Activated naive CD8-positive, alpha-beta T cell treated with anti-CD3 and anti-CD28 coated beads, Interleukin-2, amount 10 ng/mL, durations not matched to agents 7 days and 5 days (primary cell): ENCODE measurements at regions not wholly inside any gene's neighbourhood (a gene's known extent, or its start where the extent isn't known, plus 50 kb on each side); places are given as distances from the start of the nearest gene placed in this dataset.
"Not testable (repeated sequence)": the region's sequence is repeated elsewhere in the genome, so short reads cannot be mapped to it uniquely, and the experiment has no call there.

ENCODE experiments used
- ATAC-seq: fragments of 150-1000 bp; cut with Tn5 transposase; one replicate; pipeline ENCODE4 v1.10.0; 2021; ENCODE audit warnings: low read depth, moderate library complexity
- POLR2A ChIA-PET: fragments of 350-600 bp; sonication (Branson Sonifier 250); formaldehyde crosslinking; loops from one replicate; lab custom pipeline; 2021; ENCODE audit warnings: antibody characterized with exemption; lab: Charles Lee
- DNase-seq: peaks from one replicate; pipeline ENCODE4 v3.0.0; 2021
- H3K27ac Mint-ChIP-seq: one replicate; pipeline ENCODE4 v1.8.0; 2022; ENCODE audit warnings: mild to moderate bottlenecking, mixed read lengths
- H3K27me3 Mint-ChIP-seq: one replicate; pipeline ENCODE4 v1.8.0; 2022; ENCODE audit warnings: mild to moderate bottlenecking, moderate library complexity, mixed read lengths
- H3K36me3 Mint-ChIP-seq: one replicate; pipeline ENCODE4 v1.8.0; 2021; ENCODE audit warnings: mild to moderate bottlenecking, mixed read lengths
- H3K4me1 Mint-ChIP-seq: one replicate; pipeline ENCODE4 v1.8.0; 2021; ENCODE audit warnings: mixed read lengths
- H3K4me3 Mint-ChIP-seq: one replicate; pipeline ENCODE4 v1.8.0; 2022; ENCODE audit warnings: mild to moderate bottlenecking, moderate library complexity, mixed read lengths
- H3K9me3 Mint-ChIP-seq: one replicate; pipeline ENCODE4 v1.8.0; 2021; ENCODE audit warnings: mixed read lengths

GRCh38 chr18:10161315-10161714 lies 247.5 kb downstream of the VAPA start:
- Mint-ChIP-seq H3K36me3 (no peaks in the 10 kb centered on the region), H3K9me3 (no peaks in the 10 kb centered on the region), H3K27me3 (no peaks in the 10 kb centered on the region), H3K4me3 (no peak overlapping the region), H3K27ac (no peak overlapping the region), H3K4me1 (no peaks in the 10 kb centered on the region)
- POLR2A ChIA-PET = no interaction called here
- DNase-seq = no peak
- ATAC-seq = no peak

GRCh38 chr18:10162340-10162739 lies 248.5 kb downstream of the VAPA start:
- no peaks in the 10 kb centered on the region for H3K36me3 Mint-ChIP-seq
- POLR2A ChIA-PET = no interaction called here
- H3K27ac Mint-ChIP-seq = no peak overlapping the region

GRCh38 chr18:10164271-10165071 lies 250.7 kb downstream of the VAPA start:
- Mint-ChIP-seq H3K27me3 (peaks cover 2% of the 10 kb centered on the region), H3K27ac (no peak overlapping the region), H3K4me3 (no peak overlapping the region), H3K9me3 (no peaks in the 10 kb centered on the region), H3K36me3 (no peaks in the 10 kb centered on the region), H3K4me1 (no peaks in the 10 kb centered on the region)
- POLR2A ChIA-PET = no interaction called here
- ATAC-seq = no peak
- no peak for DNase-seq

More at GRCh38 chr18:10162340-10162739, 248.5 kb downstream of the VAPA start:
- H3K9me3 Mint-ChIP-seq = no peaks in the 10 kb centered on the region
- DNase-seq (no peak), ATAC-seq (no peak)
- H3K4me1 Mint-ChIP-seq = no peaks in the 10 kb centered on the region
- no peak overlapping the region for H3K4me3 Mint-ChIP-seq
- no peaks in the 10 kb centered on the region for H3K27me3 Mint-ChIP-seq

- no peak for DNase-seq
- POLR2A ChIA-PET = no interaction called here
- Mint-ChIP-seq H3K27me3 (peaks cover 7% of the 10 kb centered on the region), H3K27ac (no peak overlapping the region), H3K4me1 (no peaks in the 10 kb centered on the region), H3K4me3 (no peak overlapping the region), H3K9me3 (no peaks in the 10 kb centered on the region), H3K36me3 (no peaks in the 10 kb centered on the region)
- no peak for ATAC-seq
Observed at GRCh38 chr18:10166164-10166807, 252.5 kb downstream of the VAPA start.

- Mint-ChIP-seq H3K4me1 (no peaks in the 10 kb centered on the region), H3K4me3 (no peak overlapping the region), H3K9me3 (no peaks in the 10 kb centered on the region), H3K27ac (no peak overlapping the region), H3K27me3 (peaks cover 14% of the 10 kb centered on the region), H3K36me3 (no peaks in the 10 kb centered on the region)
- POLR2A ChIA-PET = no interaction called here
- no peak for ATAC-seq
- no peak for DNase-seq
Observed at GRCh38 chr18:10167759-10168158, 253.9 kb downstream of the VAPA start.

- no peaks in the 10 kb centered on the region for H3K4me1 Mint-ChIP-seq
- H3K9me3 Mint-ChIP-seq = no peaks in the 10 kb centered on the region
- ATAC-seq = no peak
- no peaks in the 10 kb centered on the region for H3K36me3 Mint-ChIP-seq
- H3K27ac Mint-ChIP-seq = no peak overlapping the region
- H3K4me3 Mint-ChIP-seq = no peak overlapping the region
- DNase-seq = no peak
- POLR2A ChIA-PET = no interaction called here
- H3K27me3 Mint-ChIP-seq = peaks cover 14% of the 10 kb centered on the region
Observed at GRCh38 chr18:10168477-10168876, 254.7 kb downstream of the VAPA start.

GRCh38 chr18:10169064-10169562 lies 255.3 kb downstream of the VAPA start:
- Mint-ChIP-seq H3K27ac (no peak overlapping the region), H3K4me3 (no peak overlapping the region), H3K27me3 (peaks cover 14% of the 10 kb centered on the region), H3K9me3 (no peaks in the 10 kb centered on the region), H3K4me1 (no peaks in the 10 kb centered on the region), H3K36me3 (no peaks in the 10 kb centered on the region)
- no peak for ATAC-seq
- no peak for DNase-seq
- POLR2A ChIA-PET = no interaction called here

GRCh38 chr18:10169814-10170213 lies 256.0 kb downstream of the VAPA start:
- no peak for ATAC-seq
- Mint-ChIP-seq H3K27me3 (peaks cover 14% of the 10 kb centered on the region), H3K27ac (no peak overlapping the region), H3K4me1 (no peaks in the 10 kb centered on the region), H3K4me3 (no peak overlapping the region), H3K9me3 (no peaks in the 10 kb centered on the region), H3K36me3 (no peaks in the 10 kb centered on the region)
- POLR2A ChIA-PET = no interaction called here
- no peak for DNase-seq

- Mint-ChIP-seq H3K4me1 (no peaks in the 10 kb centered on the region), H3K9me3 (no peaks in the 10 kb centered on the region), H3K27ac (no peak overlapping the region), H3K4me3 (no peak overlapping the region), H3K27me3 (peaks cover 14% of the 10 kb centered on the region), H3K36me3 (no peaks in the 10 kb centered on the region)
- ATAC-seq (no peak), DNase-seq (no peak)
- POLR2A ChIA-PET = no interaction called here
Observed at GRCh38 chr18:10170375-10170774, 256.6 kb downstream of the VAPA start.

GRCh38 chr18:10175333-10175732 lies 261.5 kb downstream of the VAPA start:
- Mint-ChIP-seq H3K9me3 (peaks cover 13% of the 10 kb centered on the region), H3K36me3 (peaks cover 17% of the 10 kb centered on the region), H3K4me1 (peaks cover 20% of the 10 kb centered on the region), H3K27me3 (peaks cover 26% of the 10 kb centered on the region)
- POLR2A ChIA-PET, H3K4me3 Mint-ChIP-seq, DNase-seq, H3K27ac Mint-ChIP-seq, ATAC-seq: not testable (repeated sequence)

- H3K36me3 Mint-ChIP-seq = peaks cover 27% of the 10 kb centered on the region
- ATAC-seq, DNase-seq, POLR2A ChIA-PET: not testable (repeated sequence)
- H3K9me3 Mint-ChIP-seq = peaks cover 28% of the 10 kb centered on the region
- H3K4me1 Mint-ChIP-seq = peaks cover 22% of the 10 kb centered on the region
- peaks cover 16% of the 10 kb centered on the region for H3K27me3 Mint-ChIP-seq
- peak overlapping the region; percentile 17 for H3K4me3 Mint-ChIP-seq
- H3K27ac Mint-ChIP-seq = peak overlapping the region; percentile 63
Observed at GRCh38 chr18:10179326-10179725, 265.5 kb downstream of the VAPA start.

GRCh38 chr18:10182009-10182624 lies 268.3 kb downstream of the VAPA start:
- Mint-ChIP-seq H3K4me1 (peaks cover 22% of the 10 kb centered on the region), H3K9me3 (peaks cover 29% of the 10 kb centered on the region), H3K27me3 (peaks cover 7% of the 10 kb centered on the region), H3K4me3 (no peak overlapping the region), H3K27ac (no peak overlapping the region), H3K36me3 (peaks cover 28% of the 10 kb centered on the region)
- POLR2A ChIA-PET = no interaction called here
- ATAC-seq = no peak
- DNase-seq = no peak

- Mint-ChIP-seq H3K9me3 (peaks cover 26% of the 10 kb centered on the region), H3K36me3 (peaks cover 17% of the 10 kb centered on the region), H3K4me3 (no peak overlapping the region), H3K27me3 (no peaks in the 10 kb centered on the region), H3K4me1 (peaks cover 7% of the 10 kb centered on the region), H3K27ac (no peak overlapping the region)
- DNase-seq (no peak), ATAC-seq (no peak)
- POLR2A ChIA-PET = no interaction called here
Observed at GRCh38 chr18:10184776-10185175, 269.7 kb upstream of the APCDD1 start.
